Stimulated activated CD4-positive, alpha-beta T cell treated with anti-CD3 and anti-CD28 coated beads, Interleukin-2, amount 100 ng/mL, for 4 hours (primary cell): ENCODE measurements at regions not wholly inside any gene's neighbourhood (a gene's known extent, or its start where the extent isn't known, plus 50 kb on each side); places are given as distances from the start of the nearest gene placed in this dataset.

Experiments used
- DNase-seq: peaks from one replicate; pipeline ENCODE4 v3.0.0-alpha.2; 2020; ENCODE audit warnings: low read depth

DNA sequence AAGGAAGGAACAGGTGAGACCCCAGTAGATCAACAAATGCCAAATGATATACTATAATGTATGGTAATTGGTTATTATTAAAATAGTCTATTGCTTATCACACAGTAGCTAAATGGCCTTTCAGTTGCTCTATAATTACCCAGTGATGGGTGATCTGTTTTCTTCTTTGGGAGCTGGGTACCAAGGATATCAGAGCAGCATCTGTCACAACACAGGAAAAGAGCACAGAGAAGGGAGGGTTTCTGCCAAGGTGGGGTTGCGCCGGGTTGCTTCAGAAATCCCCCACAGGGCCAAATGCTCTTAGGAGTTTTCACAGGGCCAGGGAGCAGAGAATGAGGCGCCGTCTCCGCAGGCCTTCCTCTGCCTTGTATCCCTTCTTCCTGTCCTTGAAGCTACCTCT, 469.4 kb downstream of the INSC start:
- no peak for DNase-seq

DNA sequence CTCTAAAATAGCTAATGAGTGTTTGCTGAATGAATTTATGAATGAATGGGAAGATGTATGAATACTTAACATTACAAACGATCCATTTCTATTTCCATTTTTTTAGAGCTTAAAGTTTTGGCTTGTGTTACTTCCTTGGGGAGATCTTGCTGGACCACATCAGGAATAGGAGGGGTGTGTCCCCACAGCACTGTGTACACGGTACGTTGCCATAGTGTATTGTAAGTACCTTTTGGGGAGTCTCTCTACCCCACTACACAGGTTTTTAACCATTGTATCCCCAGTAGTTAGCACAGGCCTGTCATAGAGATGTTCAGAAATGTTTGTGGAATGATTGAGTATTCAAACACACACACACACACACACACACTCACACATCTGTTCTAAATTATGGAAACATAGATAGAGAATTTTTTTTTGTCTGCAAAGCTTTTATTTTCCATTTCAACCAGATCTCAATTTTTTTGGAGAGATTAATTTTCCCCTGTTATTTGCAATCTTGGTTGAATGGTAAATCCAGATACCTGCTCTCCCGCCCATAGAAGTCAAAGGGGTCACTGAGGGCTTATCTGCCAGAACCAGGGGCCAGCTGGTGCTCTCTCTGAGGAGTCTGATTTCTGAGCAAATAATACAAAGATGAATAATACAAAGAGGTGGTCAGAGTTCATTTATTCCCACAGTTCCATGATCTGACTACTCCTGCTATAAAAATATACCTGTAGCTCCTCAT, 471.0 kb downstream of the INSC start:
- no peak for DNase-seq

DNA sequence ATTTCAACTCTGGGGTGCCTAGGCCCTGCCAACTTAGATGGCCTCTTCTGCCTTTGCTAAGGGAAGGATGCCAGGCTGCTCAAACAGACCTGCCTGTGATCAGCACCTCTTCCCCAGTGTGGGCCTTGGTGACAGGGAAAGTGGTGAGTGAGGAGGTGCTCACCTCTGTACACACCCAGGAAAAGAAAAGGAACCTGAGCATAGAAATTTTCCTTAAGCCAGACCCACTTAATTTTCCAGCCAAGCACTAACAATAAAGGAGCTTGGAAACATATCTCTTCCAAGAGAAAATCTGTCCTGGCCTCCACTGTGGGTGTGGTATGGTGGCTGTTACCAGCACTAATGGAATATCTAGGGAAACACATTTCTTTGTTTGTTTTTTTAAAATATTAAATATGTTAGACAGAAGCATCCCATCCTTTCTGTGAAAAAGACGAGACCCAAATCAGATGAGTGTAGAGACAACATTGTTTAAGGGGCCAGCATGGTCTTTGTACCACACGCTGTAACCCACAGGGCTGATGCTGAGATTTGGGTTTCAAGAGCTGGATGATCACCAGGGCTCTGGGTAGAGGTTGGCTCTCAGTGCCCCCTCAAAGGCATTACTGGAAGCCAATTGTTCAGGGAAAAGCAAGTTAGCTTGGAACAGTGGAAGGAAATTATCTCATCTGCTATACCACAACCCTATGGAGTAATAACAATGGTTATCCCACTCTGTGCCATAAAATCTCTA, 472.2 kb downstream of the INSC start:
- DNase-seq: no peak

DNA sequence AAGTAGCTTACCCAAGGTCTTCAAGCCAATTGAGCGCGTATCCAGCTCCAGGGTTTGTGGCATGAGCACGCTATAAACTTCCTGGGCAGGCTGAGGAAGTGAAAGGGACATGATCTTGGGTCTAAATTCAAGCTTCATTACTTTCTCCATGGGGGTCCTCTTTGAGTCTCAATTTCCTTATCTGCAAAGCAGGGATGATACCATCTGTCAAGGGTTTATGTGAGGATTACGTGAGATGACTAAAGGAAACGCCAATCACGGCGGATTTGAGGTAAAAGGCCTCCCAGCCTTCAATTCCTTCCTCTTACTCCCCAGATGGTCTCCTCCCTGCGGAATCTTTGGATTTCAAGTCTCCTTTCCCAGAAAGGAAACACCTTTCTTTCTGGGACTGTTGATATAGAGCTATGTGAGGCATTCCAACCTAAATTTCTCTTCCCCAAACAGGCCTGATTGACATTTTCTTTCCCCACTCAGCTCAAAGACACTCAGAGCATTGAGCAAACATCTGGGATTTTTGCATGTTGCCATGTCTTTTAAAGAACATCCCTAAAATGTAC, 474.4 kb downstream of the INSC start:
- no peak for DNase-seq

DNA sequence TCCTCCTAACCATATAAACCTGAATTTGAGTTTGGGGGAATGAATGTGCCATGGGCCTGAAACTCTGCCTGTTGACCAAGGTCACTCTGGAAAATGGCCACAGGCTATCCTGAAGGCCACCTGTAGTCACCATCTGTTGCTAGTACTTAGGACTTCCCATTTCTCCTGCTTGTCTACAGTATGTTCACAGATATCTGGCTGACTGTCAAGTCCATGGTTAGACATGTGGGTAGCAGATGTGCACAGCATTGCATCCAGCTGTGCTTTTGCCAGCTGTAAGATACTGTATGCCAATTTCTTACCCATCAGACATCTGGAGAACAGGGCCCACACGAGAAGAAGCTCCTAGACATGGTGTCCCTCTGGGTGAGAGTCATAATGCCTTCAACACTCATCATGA, 475.4 kb downstream of the INSC start:
- no peak for DNase-seq

DNA sequence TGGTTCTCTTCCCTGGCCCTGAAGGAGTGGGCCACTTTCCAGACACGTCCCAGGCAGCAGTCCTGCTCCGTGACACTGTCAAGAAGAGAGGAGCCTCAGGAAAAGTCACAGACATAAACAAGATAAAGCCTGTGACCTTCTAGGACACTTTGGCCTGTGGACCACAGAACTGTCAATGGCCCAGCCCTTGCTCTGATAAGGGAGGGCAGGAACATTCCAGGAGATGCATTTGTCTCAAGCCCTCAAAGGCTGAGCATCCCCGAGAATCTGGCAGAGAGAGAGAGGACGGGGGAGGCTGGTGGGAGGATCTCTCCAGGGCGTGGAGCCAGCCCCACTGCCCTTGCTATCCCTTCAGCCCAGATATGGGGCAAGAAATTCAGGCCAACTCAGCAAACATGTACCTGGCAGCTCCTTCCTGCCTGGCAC, 476.4 kb downstream of the INSC start:
- DNase-seq: no peak

DNA sequence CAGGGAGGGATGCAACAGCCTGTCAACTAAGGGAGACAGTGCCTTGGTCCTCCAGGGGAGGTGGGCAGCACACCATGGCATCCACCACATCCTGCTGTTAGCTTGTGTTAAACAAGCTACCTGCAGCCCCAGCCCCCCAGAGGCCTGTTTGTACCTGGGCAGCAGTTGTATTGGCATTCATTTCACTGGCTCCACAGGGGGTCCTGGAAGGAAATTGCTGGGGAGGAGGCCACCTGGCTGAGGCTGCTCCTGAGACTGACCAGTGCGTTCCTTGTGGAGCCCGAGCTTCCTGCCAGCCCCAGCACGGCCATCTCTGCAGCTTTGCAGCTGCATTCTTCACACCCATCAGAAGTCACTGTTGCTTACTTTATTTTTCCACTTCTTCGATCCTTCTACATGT, 479.9 kb downstream of the INSC start:
- no peak for DNase-seq

DNA sequence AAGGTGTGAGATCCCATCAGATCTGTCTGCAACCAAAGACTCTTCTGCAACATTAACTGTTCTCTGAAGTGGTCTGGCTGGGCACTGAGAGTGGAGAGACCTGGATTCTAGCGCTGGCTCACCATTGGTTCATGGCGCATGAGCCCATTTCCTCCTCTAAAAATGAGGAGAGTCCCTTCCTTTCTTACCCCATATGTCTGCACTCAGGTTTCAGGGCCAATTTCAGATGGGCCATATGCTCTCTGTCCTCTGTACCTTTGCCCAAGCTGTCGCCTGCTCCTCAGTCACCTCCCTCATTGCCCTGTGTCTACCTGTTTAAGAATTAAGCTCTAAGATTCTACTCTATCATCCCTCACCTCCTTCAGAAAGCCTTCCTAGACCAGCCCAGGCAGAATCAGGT, 484.7 kb downstream of the INSC start:
- no peak for DNase-seq

DNA sequence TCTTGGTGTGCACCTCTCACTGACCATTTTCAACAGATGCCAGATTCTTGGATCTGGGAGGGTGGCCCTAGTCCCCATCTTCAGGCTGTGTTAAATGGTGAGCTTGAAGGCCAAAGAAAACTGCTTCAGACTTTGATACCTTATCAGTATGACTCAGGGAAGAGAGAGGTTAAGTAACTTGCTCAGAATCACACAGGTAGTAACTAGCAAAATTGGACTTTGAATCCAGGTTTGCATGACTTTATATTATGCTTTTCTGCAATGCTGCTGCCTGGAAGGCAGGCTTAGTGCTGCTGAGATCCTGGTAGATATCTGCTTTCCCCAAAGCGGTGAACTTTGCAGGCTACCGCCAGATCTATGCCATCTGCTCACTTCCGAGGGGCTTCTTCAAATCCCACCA, 487.3 kb downstream of the INSC start:
- no peak for DNase-seq

DNA sequence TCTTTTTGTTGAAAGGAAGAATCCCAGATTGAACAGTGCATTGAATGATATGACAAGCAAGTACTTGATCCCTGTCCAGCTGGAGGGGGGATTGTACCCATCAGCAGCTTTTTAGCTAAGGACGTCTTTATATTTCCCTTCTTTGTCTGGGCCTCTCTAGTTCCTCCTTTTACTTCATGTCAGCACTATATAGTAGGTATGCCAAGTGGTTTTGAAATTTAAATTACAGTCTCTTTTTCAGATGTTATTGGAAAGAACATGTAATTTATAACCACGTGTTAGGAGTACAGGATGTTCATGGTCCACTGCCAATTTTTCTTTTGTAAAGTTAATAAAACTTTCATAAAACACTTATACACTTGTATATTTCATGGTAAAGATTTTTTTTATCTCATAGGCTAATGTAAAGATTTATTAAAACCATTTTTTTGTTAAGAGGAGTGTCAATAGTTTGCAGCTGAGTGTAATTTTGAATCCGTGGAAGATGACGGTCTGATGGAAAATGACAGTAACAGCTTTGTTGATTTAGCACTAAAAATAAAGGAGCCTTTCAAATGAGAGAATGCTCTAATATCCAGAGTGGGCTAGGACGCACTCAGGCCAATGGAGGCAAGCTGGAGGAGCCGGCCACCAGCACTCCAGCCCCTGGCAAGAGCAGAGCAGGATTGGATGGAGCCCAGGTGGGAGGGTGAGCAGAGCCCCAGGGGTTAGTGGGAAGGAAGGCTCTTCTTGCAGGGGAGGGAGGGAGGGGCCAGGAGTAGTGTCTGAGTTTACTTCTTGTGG, 488.3 kb downstream of the INSC start:
- no peak for DNase-seq

DNA sequence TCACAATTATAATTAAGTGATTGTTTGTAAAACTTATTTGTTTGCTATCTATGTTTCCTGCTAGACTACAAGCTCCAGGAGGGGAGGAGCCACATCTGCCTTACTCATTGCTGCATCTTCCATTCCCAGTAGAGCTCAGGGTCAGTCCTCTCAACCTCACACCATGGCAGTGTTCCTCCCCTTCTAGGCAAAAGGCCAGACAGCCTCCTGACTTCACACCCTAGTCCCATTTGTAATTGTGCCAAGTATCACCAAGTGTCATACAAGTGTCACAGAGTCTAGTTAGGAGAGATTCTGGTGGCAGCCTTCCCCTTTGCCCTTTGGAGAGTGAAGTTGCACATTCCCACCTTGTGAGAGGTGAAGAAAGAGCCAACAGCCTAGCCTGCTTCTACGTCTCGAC, 490.4 kb downstream of the INSC start:
- DNase-seq: no peak

DNA sequence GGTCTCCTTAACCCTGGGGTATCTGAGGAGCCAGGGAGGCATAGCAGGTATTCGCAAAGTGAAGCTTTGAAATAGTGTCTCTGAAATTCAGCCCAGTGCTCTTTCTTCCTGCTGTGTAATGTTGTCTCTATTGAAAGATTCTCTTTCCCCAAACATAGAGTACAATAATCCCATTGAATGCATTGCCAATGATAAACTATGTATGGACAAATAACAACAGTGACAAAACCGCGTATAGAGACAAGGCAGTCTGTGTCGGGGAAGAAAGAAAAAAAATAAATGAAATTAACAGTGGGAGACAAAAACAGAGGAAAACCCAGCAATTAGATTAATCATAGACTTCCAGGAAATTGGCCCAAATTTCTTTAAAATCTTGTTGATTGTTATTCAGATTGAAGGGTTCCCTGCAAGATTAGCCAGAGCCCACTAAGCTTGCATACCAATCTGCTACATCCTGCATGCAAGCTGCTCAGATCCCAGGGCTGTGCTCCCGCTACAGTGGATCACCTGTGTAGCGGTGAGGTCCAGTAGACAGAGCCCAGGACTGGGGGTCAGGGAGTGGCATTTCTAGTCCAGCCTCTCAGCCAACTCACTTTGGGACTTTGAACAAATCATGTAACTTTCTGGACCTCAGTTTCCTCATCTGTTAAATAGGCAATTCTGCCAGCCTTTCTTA, 492.8 kb downstream of the INSC start:
- no peak for DNase-seq

DNA sequence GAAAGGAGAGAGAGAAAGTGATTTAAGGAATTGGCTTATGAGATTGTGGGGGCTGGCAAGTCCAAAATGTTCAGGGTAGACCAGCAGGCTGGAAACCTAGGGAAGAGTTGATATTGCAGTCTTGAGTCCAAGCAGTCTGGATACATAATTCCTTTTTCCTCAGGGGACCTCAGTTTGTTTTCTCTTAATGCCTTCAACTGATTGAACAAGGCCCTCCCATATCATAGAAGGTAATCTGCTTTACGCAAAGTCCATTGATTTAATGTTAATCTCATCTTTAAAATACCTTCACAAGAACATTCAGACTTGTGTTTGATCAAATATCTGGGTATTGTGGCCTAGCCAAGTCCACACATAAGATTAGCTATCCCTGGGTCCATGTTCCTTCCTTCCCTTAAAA, 494.7 kb downstream of the INSC start:
- DNase-seq: no peak

DNA sequence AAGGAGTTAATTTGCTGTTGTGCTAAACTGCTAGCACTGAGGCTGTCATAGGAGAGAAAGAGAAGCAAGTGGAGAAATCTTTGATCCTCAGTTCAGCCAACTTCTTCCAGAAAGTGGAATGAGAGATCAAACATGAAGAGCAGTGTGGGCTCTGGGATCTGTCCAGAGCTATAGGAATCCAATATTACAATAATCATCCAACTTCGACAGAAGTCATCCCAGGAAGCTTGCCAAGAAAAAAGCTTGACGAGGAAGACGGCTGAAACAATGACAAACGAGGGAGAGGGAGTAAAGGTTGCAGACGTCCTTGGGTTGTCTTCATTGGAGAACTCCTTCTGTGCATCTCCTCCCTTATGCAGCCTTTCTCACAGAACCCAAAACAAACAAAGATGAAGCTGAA, 496.2 kb downstream of the INSC start:
- no peak for DNase-seq

DNA sequence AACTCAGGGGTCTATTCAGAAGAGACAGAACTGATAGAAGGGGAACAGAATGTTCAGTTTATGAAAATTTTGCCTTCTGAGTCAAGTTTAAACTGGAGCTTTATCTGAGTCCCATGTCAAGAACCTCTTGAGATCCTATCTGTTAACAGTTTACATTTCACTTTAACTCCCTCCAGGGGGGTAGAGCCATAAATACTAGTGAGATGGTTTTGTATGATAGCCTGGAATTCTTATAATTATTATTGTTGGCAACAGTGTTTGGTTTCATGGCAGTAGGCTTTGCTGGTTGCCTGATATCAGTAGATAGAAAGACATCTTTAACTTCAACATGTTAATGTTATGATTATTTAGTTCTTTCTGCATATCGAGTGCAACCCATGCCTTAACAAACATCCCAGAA, 498.5 kb downstream of the INSC start:
- DNase-seq: no peak

DNA sequence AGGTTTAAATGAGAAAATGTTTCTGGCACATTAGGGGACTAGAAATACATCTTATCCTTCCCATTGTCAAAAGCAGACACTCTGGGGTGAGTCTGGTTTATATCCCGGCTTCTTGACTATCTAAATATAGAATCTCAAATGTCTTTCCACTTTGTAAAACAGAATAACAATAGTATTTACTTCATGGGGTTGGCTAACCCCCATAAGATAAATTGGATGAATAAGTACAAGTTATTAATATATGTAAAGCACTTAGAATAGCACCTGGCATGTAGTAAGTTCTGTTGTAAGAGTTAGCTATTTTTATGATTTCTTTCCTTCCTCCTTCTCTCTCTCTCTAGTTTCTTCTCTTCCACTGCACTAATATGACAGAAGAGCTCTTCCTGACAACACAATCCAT, 499.1 kb downstream of the INSC start:
- DNase-seq: no peak

DNA sequence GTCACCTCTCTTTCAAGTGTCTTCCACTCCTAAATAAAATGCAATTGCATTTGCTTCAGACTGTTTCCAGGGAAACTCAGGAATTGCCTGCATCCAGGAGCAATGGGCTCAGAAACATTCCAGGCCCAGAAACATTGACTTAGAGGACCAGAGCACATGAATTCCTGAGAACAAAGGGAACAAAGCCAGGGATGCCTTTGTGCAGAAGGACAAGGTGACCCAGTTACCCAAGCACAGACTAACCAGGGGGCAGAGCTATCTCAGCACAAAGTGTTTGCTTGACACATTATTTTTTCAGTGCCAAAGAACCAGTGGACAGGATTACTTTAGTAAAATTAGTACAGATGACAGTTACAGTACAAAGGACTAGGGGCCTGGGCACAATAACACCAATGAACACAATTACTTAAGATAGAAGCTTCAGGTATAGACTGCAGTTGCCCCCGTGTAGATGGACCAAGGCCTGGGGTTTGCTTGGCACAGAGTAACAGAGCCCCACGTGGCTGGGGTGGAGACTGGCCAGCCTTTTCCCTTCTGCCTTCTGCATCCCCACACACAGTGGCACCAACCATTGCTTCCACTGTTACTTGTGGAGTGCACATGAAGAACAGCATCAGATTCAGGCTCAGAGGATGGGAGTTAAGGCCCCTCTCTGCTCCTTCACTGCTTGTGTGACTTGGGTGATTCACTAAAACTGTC, 500.8 kb downstream of the INSC start:
- no peak for DNase-seq

DNA sequence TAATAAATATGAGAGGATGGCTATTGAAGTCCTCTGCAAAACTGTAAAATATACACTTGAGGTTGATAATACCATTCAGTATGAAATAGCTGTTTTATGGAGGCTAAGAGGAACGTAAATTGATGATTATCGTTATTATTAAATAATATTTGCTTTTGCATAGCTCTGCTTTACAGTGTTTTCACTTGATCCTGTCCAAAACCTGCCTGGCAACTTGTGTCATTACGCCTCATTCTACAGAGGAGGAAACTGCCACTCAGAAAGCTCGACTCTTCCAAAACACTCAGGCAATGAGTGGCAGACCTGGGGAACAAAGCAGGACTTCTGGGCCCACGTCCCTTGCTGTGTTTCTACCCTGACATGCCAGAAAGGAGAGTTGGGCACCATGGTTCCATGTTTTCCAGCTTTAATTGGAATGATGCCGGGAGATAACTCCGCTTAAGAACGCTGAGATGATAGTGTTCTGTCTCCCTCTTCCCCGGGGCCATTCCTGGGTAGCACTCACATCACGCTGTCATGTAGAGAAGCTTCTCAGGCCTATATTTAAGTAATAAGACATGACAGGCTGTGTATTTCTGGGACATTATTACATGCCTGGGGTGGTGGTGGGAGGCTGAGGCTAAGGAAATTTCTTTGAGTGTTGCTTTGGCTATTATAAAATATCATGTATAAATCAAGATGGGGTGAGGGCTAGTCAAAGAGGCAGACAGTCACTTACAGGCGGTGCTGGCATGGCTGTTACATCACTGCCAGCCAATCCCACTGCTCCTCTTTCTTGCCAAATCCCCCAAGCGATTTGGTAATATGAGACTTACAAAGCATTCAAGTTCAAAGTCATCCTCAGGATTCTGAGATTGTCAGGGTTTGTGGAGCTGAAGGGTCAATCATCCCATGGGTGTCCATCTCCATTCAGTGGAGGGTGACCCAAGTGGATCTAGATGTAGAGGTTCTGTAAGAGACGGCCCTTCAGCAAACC, 501.7 kb downstream of the INSC start:
- DNase-seq: no peak

DNA sequence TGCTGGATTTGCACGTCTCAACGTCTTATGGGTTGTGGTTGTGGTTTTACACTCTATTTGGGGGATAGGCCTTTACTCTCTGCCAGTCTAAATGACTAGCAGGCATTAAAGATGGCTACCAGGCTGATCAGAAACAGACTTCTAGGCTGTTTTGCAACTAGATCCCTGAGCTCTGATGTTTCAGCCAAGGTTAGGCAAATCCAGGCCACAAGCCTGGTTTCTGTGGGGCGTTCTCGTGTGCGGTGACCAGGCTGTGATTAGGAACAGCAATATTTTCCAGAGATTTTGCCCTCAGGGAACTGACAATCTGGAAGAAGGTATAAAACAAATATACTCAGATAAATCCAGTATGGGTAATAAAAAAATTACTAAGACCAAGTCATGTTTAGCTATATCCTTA, 502.4 kb downstream of the INSC start:
- no peak for DNase-seq

DNA sequence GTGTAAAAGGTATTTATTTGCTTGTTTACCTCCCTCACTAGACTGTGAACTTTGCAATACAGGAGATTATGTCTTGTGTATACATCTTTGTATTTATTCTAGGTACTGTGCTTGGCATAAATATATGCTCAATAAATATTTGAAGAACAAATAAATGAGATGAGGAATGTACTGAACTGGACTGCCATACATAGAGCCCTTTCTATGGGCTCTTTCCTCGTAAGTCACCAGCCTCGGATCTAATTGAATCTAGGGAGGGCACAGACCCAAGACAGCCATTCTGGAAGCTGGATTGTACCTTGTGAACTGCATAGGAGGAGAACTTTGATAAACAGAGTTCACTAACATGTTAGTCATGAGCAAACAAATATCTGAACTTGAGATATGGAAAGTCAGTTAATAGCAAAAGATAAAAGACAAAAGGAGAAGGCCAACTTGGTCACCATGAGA, 503.9 kb downstream of the INSC start:
- DNase-seq: no peak
